GM19372 (cell line): ENCODE measurements at regions not wholly inside any gene's neighbourhood (a gene's known extent, or its start where the extent isn't known, plus 50 kb on each side); places are given as distances from the start of the nearest gene placed in this dataset.

Source experiments
- ATAC-seq: cut with Tn5 transposase; IDR thresholded peaks from one replicate; pipeline ENCODE4 v1.9.1; 2021; ENCODE audit warnings: mild to moderate bottlenecking, low read depth, moderate library complexity; ENCODE audit not compliant: unreplicated experiment

DNA sequence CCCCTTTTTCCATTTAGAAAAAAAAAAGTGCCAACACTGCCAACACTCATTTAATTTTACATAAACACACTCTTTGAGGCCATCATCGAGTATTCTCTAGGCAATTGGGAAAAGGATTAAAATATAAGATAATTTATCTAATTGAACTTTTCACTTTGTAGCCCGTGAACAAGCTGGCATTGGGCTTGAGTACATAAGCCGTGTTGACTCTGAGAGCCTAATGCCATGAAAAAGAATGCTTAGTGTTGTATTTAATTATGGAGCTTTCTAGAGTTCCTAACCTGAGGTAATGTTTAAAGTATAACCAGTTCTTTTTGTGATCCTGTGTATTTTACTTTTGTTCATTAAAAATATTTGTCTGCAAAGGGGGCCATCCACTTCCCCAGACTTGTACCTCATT, 193.8 kb downstream of the LYPLAL1 start:
- ATAC-seq, result no peak

DNA sequence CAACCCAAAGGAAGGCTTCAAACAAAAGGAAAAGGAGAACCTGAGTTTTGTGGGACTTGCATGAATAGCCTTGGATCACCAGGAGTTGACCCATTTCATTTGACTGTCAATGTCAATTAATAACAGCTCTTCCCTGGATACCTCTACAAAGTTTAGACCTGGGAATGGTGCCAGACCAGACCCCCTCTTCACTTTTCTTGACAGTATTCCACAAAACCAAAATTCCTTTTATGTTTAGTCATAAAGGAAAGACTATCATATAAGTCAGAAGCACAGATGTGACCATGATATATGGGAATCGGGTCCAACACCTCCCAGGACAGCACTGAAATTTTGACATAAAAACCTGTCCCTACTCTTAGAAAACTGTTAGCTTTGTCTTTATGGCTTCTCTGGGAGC, 191.8 kb downstream of the LYPLAL1 start:
- ATAC-seq, result no peak

DNA sequence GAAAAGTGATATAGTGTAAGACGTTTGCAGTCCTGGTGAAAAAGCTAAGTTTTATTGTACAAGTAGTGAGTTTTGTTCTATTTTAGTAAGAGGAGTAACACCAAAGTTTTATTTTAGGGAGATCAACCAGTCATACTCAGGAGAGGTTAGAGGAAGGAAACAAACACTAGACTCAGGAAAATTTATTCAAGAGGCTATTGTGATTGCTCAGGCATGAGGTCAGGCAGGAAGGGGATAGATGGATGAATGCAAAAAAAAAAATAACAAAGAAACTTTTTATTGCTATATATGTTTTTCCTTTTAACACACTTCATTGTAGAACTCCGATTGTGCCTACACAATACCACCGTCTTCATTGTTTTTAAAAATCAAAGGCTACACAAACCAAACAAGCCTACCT, 189.0 kb downstream of the LYPLAL1 start:
- ATAC-seq, result no peak

DNA sequence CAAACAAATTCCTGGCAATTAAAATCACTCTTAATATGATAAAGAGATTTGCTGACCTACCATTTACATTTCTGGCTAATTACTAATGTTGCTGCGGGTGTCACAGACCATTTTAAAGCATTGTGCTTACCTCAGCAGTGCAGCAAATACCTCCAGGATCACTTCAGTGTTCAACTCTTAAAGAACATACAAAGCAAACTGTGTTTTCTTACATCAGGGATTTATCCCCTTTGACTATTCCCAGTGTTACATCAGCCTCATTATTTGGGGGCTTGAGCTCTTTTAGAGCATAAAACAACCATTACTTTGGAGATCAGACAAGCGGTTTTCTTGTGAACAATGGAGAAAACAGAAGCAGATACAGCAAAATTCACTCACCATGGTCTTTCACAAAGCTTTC, 185.4 kb downstream of the LYPLAL1 start:
- ATAC-seq, result no peak

DNA sequence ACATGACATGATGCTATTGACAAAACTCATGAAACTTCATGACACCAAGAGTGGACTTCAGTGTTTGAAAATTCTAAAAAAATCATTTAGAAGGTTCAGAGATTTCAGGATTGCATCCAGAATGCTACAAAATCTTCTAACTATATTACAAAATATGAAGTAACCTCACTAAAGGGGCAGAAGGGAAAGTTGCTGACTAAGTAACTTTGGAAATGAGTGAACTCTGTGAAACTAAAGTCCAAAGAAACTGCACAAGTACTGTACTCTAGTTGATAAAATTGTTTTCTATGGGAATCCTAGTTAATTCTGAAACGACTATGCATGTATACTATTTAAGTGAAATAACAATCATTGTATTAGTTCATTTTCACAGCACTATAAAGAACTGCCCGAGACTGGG, 184.4 kb downstream of the LYPLAL1 start:
- no peak for ATAC-seq

DNA sequence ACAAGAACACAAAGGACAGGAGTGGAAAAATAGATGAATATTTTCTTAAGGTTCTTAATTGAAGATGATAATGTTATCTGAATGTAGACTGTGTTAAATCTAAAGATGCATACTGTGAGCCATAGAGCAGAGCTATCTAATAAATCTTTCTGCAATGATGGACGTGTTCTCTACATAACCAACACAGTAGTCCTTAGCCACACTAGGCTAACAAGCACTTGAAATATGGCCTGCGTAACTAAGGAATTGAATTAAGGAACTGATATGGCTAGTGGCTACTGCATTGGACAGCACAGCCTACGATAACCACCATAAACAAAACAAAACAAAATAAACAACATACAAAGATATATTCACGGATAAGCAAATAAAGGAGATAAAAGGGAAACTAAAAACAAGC, 181.3 kb downstream of the LYPLAL1 start:
- no peak for ATAC-seq

DNA sequence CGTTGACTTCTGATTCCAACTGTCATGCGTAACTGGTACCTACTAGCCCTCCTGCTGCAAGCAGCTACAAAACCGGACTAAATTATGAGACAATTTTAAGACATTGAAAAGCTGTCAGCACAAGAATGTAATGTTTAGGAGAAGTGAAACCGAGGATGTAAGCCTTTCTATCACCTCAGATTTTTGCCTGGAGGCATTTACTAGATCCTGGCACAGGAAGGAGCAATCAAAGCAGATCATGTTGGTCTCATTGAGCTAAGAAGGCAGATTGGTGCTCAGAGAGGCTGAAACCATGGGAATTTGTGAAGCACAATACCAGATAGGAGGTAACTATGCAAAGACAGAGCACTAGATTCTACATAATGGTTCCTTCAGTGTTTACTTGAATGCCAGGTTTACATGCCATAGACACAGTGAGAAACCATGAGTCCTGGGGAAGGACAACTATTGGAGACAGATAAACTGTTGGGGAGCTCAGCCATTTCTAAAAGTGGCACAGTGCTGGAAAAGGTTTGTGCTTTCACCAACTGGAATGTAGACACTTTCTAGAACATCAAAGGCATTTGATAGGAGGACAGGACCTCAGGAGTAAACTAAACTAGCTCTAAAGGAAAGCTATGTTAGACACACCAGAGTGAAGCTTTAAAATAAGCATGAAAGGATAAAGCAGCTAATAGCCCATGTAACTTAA, 179.4 kb downstream of the LYPLAL1 start:
- no peak for ATAC-seq

DNA sequence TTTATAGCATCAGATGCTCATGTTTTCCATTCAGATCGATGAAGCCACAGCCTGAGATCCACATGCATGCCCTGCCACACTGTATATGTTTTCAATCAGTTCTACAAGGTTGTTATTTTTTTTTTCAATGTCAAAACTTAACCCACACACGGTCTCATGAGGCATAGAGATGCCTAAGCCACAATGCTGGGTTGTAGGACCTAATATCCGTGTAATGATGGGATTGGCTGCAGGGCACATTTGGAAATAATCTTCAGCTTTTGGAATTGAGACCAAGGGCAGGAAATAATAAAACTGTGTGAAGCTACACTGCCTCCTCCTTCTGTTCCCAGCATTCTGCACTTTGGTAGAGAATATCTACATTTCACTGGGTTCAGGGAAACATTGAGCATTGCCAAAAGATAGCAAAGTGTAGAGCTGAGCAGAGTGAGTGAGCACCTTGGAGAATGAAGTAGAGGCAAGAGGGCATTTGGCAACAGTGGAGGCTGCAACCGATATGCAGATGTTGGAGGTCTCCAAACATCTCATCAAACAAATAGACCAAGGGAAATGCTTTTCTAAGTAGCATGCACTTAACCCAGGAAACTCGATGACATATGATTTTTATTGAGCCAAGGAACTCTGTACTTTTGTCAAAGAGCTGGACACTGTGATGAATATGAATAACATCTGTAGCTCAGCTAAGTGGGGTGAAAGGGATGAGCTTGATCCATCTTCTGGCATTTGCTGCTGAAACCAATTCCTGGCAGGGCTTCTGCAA, 176.7 kb downstream of the LYPLAL1 start:
- ATAC-seq, result no peak

DNA sequence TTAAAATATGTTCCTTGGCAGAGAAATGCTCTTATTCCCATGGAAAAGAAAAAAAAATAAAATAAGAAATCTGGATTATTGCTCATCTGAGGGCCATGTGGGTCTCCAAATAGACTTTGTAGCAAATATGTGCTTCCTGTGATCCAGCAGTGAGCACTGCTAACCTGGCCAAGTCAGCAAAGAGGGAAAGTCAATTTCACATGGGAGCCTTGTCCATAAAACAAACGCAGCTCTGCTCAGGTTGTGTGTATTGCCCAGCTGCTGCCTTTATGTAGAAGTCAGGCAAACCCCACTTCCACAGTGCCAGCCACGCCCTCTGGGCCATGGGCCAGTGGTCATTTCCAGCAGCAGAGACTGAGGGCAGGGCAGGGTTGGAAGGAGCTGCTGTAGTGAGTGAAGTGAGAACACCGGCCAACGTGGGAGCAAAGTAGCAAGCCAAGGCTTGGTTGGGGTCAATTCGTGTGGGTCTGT, 174.3 kb downstream of the LYPLAL1 start:
- no peak for ATAC-seq

DNA sequence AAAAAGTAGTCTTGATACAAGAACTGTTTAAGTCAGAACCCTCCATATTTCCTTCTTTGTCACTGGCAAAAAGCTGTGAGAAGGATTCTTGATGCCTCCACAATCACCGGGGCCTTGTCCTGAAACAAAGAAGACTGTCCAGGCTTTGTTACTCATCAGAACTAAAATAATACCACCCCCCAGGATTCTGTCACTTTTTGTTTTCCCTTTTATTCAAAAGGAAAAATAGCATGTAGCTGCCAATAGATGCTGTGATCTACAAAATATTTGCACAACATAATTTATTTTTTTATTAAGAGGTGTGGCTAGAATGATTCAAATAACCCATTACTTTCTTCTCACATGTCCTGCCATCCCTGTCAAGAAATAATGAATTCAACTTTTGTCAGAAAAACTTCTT, 173.7 kb downstream of the LYPLAL1 start:
- no peak for ATAC-seq

DNA sequence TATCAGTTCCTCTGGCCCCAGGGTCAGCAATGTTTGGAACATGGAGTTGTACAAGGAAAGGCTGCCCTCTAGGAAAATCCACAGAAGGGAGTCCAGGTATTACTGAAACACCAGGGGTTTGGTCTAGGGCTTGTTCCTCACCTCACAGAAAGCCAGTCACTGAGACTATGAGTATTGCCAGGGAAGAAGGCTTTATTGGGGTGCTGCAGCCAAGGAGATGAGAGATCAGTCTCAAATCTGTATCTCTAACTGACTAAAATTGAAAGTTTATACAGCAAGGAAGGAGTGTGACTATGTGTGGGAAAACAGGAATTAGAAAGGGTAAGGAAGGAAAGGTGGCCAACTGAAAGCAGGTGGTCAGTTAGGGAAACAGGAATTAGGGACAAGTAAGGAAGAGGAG, 172.3 kb downstream of the LYPLAL1 start:
- ATAC-seq, result no peak

DNA sequence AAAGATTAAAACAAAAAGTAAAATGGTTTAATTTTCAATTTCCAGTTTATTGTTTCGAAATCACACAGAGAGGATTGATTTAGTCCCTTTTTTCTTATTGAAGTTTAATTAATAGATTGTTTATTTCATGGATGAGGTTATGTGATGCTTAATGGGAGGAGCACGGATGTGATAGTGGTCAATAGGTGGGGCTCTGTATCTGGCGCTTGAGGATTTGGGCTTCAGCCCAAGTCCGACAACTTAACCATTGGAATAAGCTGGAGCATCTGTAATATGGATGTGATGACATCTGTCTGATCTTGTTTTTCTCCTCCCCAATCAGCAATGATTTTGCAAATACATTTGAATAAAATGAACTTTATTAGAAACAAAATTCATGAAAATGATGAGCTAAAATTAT, 169.2 kb downstream of the LYPLAL1 start:
- ATAC-seq, result no peak

DNA sequence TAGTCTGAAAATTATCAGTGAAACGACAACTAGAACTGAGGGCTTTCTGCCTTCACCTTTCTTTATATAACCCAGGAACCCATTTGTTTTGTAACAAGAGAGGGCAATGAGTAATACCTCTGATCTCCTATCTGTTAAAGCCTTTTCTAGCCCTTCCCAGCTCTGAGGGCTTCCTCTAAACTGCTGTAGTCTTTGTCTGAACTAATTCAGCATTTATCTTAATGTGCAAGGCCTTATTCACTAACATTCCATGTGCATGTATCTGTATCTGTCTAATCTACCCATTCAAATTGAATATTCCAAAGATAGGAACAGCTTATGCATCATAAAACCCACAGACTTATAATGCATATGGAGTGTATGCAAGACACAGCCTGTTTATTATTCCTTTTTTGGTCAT, 167.1 kb downstream of the LYPLAL1 start:
- ATAC-seq, result no peak

DNA sequence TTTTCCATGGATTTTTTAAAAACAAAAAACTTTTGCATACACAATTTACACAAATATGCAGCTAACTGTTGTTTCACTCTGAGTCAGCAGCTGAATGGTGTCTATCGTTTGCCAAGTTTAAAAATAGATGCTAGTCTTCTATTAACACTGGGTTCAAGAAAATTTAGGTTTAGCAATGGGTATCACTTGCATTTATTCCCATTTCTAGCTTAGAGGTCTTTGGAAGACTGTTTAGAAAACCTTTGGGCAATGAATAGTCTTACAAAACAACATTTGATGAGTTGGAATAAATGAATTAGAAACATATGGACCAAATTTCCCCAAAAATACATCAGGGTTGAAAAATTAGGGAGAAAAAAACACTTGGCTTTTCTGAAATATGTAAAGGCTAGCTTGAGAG, 165.8 kb downstream of the LYPLAL1 start:
- ATAC-seq, result no peak

DNA sequence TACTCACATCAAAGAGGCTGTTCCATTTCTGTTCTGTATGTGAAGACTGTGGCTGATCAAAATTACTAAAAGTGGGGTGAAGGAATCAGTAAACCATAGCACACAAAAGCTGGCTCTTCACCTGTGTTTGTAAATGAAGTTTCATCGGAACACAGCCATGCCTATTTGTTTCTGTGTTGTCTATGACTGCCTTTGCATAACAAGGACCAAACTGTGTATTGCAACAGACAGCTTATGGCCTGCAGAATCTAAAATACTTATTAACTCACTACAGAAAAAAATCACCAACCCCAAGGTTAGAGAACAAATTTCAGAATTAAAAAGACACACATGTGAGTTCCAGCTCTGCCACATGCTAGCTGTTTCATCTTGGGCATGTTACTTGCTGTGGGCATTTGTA, 163.9 kb downstream of the LYPLAL1 start:
- ATAC-seq, result no peak

DNA sequence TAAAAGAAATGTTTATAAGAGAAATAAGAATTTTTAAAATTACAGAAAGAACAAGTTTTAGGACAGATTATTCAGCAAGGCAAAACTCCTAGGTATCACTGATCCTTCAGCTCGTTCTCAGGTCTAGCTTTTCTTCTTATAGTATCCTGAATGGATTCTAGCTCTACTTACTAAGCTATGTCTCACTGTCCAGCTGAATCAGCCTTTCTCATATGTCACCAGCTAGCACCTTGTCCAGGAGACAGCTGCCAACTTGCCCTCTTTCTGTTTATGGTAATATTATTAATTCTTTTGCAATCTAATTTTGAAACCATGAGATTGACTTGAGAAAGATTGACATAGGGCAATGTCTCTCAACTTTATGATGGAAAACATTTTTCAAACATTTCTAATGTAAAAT, 159.9 kb downstream of the LYPLAL1 start:
- no peak for ATAC-seq

DNA sequence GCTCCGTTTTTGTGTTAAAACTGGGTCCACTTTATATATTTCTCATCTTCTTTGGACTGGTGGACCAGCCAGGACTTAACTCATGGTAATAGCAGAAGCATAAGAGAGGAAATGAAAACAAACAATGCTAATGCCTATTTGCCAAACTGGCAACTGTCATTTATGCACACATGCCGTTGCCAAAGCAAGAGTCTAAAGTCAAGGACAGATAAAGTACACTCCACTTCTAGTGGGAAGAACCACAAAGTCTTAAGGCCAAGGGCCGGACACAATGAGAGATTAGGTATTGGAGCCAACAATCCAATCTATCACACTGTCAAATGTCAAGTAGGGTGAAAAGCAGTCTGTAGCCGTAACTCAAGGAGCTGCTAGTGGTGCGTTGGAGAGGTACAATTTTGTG, 157.7 kb downstream of the LYPLAL1 start:
- ATAC-seq, result no peak

DNA sequence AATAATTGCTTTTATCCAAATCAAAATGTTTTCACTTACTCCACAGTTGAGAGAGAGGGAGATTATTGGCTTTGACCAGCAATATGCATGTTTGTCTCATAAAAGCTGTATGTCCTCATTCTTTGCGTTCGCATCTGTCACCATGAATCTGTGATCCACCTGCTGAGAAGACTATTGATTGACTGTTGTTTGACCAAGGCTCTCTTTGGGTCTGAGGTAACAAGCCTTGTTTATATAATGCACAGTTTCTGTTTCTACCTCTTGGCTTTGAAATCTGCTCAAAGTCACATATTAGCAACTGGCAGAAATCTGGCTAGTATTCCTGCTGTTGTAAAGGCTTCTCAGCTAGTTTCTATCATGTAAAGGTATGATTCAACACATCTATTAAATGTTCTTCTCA, 157.0 kb downstream of the LYPLAL1 start:
- no peak for ATAC-seq

DNA sequence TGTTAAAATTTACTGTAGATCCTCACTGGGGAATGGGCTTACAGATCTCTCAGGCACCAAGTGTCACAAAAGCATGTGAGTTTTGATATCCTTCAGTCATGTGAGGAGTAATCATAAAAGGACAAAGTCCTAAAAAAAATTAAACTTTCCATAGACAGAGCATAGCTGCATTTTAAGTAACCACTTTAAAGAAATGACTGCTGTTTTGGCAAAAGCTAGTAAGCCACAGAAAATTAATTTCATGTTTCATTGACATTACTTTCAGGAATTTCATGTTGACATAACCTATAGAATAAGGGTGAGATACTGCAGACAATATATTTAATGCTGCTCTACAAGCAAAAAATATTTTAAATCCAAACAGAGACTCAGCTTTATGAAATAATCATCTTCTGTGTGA, 156.3 kb downstream of the LYPLAL1 start:
- ATAC-seq, result no peak

DNA sequence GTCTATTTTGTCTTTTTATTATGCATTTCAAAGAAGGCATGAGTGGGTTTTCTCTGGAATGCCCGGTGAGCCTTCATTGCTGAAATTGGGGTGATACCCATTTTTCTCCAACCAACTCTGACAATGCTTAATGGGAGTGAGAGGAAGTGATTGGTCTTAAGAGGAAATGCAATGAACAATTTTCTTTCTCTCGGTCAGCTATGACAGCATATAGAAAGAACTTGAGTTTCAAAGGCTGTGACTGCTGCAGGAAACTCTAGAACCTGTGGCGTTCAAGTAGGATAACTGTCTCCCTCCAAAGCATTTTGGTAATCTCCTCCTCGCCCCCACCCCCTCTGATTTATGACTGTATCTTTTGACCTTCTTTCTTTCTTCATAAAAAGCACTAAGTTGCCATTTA, 155.9 kb downstream of the LYPLAL1 start:
- no peak for ATAC-seq

DNA sequence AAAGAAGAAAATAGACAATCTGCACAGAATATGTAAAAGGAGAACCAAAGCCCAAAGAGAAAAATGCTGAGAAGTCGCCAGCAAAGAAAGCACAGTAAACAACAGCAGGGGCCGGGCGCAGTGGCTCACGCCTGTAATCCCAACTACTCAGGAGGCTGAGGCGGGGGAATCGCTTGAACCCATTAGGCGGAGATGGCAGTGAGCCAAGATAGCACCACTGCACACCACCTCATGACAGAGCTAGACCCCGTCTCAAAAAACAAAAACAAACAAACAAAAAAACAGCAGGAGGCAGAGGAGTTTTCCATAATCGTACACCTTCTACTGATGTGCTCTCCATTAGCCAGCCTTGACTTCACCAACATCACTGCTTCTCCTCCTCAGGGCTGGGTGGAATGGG, 153.2 kb downstream of the LYPLAL1 start:
- no peak for ATAC-seq

DNA sequence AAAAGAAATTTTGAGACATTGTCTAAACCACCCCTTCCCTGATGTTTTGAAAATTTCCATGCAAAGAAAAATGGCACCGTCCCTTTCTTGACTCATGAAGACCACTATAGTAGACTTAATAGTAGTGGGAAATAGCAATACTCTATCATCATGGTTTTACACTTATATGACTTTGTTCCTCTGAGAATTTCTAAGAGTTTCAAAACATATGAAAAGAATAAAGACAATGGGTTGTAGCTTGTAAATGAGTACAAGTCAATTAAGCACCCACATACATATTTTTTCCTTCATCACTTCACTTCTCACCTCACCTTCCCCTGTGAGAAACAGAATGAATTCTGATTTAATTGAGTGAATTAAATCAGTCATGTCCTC, 151.7 kb downstream of the LYPLAL1 start:
- ATAC-seq, result peak; percentile 22
